ENCODE measurements at regions not wholly inside any gene's neighbourhood (a gene's known extent, or its start where the extent isn't known, plus 50 kb on each side); places are given as distances from the start of the nearest gene placed in this dataset.
"Not testable (repeated sequence)": the region's sequence is repeated elsewhere in the genome, so short reads cannot be mapped to it uniquely, and the experiment has no call there.

GRCh38 chr17:71099003-71099714 is 929.8 kb downstream of the KCNJ2 start:
- Histone ChIP-seq H3K9me3 (no peaks in the 10 kb centered on the region), H3K27me3 (no peaks in the 10 kb centered on the region), H3K4me1 (peaks cover 0 to 3% (median 0%) of the 10 kb centered on the region in 4 donors), H3K27ac (no peak overlapping the region), H3K36me3 (no peaks in the 10 kb centered on the region), H3K4me3 (no peak overlapping the region)
- no peak for TF ChIP-seq CTCF (IDR thresholded peaks at IDR 0.05)
- TF ChIP-seq POLR2A (IDR thresholded peaks at IDR 0.05) = no peak
- DNase-seq = no peak

DNA sequence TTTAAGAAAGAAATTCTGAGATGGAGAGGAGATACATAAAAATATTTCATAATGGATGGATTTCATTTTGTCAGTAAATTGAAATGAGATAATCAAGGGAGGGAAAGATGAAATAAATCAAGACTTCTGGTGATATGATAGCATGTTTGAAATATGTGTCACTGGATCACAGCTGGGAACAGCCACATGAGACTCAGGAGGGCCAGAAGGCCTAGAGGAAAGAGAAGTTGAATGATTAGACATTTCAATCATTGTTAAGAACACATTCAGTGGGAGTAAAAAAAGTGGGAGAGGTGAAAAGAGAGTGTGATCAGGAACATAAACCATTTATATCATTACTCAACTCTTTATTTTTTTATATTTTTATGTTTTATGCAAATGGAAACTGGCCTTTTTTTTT is 933.4 kb downstream of the KCNJ2 start:
- Histone ChIP-seq H3K9me3 (no peaks in the 10 kb centered on the region), H3K4me1 (peaks cover 0 to 3% (median 0%) of the 10 kb centered on the region in 4 donors), H3K36me3 (no peaks in the 10 kb centered on the region), H3K4me3 (no peak overlapping the region), H3K27me3 (no peaks in the 10 kb centered on the region), H3K27ac (no peak overlapping the region)
- no peak for DNase-seq
- no peak for TF ChIP-seq CTCF (IDR thresholded peaks at IDR 0.05)
- TF ChIP-seq POLR2A (IDR thresholded peaks at IDR 0.05) = no peak

DNA sequence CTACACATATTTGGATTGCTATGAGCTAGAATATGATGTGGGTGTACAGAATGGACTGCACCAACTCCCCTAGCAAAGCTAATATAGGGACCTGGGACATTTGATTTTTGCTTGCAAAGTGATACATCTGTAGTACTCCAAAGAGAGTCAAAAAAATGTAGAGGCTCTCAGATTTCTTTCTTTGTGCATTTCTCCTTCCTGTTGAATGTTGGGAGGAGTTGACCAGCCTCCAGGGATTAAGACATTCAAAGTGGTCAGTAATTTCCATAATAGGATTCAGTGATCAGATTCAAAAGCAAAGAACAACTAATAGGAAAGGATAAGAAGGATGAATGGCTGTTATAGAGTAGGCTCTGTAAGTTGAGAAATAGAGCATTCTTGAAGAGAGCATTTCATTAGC is 934.9 kb downstream of the KCNJ2 start:
- no peak for TF ChIP-seq POLR2A (IDR thresholded peaks at IDR 0.05)
- no peak for TF ChIP-seq CTCF (IDR thresholded peaks at IDR 0.05)
- Histone ChIP-seq H3K27me3 (no peaks in the 10 kb centered on the region), H3K36me3 (no peaks in the 10 kb centered on the region), H3K9me3 (no peaks in the 10 kb centered on the region), H3K27ac (no peak overlapping the region), H3K4me1 (no peaks in the 10 kb centered on the region), H3K4me3 (no peak overlapping the region)
- DNase-seq = no peak

- not testable (repeated sequence) for H3K4me1 ChIP-seq, H3K27me3 ChIP-seq, H3K27ac ChIP-seq, H3K4me3 ChIP-seq, H3K9me3 ChIP-seq, H3K36me3 ChIP-seq, DNase-seq
These were observed 936.7 kb downstream of the KCNJ2 start for GRCh38 chr17:71106056-71106455.

- DNase-seq = no peak
- TF ChIP-seq POLR2A (IDR thresholded peaks at IDR 0.05) = no peak
- no peak for TF ChIP-seq CTCF (IDR thresholded peaks at IDR 0.05)
- Histone ChIP-seq H3K9me3 (no peaks in the 10 kb centered on the region), H3K27ac (no peak overlapping the region), H3K27me3 (no peaks in the 10 kb centered on the region), H3K36me3 (no peaks in the 10 kb centered on the region), H3K4me1 (no peaks in the 10 kb centered on the region), H3K4me3 (no peak overlapping the region)
These were observed 937.8 kb downstream of the KCNJ2 start for GRCh38 chr17:71107136-71107535.

DNA sequence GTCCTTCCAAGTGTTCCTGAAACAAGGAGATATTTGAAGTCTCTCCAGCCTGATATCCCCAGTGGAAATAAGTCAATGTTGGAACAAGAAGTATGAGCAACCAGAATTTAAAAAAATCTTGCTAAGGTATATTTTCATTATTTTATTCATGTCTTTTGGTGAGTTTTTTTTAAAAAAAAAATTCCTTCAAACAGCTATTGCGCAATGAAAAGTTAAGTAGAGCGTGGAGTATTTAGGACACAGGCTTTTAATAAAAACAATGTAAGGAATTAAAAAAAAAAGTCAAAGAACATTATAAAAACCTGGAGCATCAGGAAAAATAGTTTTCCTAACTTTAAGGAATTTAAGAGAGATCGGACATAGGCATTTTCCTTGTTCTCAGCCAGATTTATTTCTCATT is 940.4 kb downstream of the KCNJ2 start:
- no peaks in the 10 kb centered on the region for H3K4me1 ChIP-seq
- no peaks in the 10 kb centered on the region for H3K9me3 ChIP-seq
- no peaks in the 10 kb centered on the region for H3K36me3 ChIP-seq
- no peak overlapping the region for H3K27ac ChIP-seq
- no peaks in the 10 kb centered on the region for H3K27me3 ChIP-seq
- DNase-seq = no peak
- TF ChIP-seq POLR2A (IDR thresholded peaks at IDR 0.05) (no peak), CTCF (IDR thresholded peaks at IDR 0.05) (no peak)
- H3K4me3 ChIP-seq = no peak overlapping the region

All from Peyer's patch (tissue), 4 donors.